Inferior parietal cortex (tissue), 1 donor: ENCODE measurements at regions not wholly inside any gene's neighbourhood (a gene's known extent, or its start where the extent isn't known, plus 50 kb on each side); places are given as distances from the start of the nearest gene placed in this dataset.

Source experiments
- DNase-seq: peaks from one replicate; pipeline ENCODE4 v3.0.0-alpha.2; 2016; ENCODE audit errors: extremely low spot score

DNA sequence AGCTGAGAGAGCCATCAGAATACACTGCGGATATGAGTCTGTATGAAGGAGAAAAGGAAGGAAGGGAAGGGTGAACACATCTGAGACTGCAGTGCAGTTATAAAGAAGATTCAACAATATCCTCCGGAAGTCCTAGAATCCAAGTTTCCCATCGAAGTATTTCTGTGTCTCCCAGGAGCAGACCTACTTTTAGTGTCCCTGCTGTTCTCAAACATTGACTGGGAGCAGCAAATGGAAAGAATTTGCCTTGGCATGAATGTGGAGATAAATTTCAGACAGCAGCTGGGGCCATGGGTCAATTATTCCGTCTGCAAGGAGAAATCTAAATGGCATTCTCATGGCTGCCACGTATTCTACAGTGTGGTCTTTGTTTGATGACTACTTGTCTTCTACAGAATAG lies 478.1 kb upstream of the SMC2 start:
- DNase-seq: peak; percentile 2

DNA sequence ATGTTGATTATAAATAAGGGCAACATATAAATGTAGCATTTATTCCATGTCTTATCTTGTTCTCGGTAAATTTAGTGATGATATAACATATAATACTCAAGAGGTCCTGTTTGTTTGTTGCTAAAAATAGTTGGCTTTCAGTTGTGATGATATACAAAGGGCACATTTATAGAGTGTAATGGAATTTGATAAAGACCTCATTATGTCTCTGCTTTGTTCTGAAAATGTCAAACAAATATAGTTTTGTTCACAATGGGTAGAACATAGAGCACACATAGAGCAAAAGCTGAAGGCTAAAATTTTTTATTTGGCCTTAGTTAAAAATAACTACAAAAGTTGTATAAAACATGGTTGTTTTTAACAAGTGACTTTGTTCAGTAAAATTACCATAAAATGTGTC lies 477.1 kb upstream of the SMC2 start:
- peak; percentile 55 for DNase-seq

DNA sequence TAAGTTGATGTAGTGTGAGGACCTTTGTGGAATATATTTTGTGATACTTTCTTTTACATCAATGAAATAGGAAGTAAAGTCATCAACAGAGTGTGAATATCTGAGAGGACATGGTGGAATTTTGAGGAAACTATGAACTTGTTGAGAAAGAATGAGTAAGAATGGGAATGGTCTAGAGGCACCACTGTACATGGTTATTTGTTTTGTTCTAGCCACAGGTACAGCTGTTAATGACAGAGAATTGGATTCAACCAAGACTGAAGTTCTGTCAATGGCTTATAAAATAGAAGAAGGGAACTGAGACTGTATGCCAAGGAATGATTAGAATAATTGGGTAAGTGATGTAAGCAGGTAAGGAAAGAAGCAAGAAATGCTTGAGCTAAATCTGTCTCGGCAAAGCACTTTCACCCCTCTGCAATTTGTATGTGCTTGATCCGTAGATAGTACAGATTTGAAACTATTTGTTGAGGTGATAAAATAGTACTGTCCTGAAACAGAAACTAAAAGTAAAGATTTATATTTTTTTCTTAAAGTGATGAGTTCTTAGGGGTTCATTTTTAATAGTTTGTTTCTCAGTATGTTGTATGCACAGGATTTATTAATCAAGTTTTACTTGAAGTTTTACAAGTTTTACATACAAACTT lies 468.8 kb upstream of the SMC2 start:
- DNase-seq: no peak

DNA sequence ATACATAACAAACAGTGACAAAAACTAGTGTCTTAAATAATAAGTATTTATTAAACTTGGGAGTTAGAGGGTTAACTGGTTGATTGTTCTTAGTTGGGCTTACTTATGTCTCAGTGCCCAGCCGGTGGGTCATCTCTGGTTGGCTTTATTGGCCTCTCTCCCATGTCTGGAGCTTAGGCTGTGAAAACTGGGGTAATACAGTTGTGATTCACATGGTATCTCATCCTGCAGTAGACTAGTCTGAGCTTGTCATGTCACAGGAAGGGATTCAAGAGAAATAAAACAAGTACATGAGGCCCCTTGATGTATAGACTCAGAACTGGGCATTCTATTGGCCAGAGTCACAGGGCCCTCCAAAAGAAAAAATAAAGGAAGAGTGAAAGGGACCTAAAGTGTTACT lies 466.4 kb upstream of the SMC2 start:
- DNase-seq: no peak

DNA sequence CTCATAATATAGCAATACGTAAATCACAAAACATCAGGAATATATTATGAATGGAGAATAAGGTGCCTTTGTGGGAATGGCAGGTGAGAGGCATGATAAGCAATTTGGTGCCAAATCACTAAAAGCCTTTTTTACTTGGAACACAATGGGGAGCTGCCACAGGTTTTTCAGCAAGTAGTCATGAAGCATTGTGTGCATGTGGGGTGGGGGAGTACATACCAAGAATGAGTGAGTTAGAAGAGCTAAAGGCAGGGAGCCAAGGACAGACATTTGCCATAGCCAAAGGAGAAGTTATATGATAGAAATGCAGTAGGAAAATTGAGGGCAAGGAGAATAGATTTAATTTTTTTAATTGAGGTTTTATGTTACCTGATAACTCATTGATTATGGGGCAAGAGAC lies 445.0 kb upstream of the SMC2 start:
- DNase-seq: no peak

DNA sequence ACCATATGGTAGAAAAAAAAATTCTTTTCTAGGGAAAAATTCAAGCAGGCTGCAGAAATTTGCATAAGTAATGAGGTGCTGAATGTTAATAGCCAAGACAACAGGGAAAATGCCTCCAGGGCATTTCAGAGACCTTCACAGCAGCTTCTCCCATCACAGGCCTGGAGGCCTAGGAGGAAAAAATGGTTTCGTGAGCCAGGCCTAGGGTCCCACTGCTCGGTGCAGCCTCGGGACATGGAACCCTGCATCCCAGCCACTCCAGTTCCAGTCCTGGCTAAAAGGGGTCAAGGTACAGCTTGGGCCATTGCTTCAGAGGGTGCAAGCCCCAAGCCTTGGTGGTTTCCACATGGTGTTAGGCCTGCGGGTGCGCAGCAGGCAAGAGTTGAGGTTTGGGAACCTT lies 436.0 kb upstream of the SMC2 start:
- no peak for DNase-seq

DNA sequence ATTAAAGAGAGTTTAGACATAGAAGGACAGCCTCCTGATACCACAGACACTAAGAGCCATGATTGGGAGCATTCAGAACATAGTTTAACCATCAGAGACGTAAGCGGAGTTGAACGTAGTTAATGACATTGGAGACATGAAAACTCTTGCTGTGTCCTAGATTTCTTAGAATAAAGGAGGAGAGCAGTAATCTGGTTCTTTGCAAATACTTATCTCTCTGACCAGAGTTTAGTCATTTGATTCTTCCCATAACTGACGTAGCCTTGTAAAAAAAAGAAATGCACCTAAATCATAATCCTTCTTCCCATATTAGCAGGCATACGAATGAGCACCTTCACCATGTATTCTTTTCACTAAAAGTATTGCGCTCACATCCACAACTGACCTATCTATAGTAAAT lies 433.3 kb upstream of the SMC2 start:
- DNase-seq: no peak

DNA sequence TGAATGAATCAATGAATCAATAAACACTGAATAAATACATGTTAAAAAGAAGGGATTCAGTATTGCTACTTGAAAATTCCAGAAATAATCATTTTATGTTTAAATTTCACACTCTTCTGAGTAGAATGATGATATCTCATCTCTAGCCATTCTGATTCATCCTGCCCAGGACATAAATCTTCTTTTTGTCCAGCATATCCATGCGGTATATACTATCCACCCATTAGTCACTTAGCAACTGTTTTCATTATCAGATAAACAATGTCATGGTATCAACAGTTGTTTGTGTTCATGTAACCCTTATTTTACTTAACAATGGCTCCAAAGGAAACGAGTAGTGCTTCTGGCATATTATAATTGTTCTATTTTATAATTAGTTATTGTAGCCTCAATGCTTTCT lies 432.4 kb upstream of the SMC2 start:
- no peak for DNase-seq

DNA sequence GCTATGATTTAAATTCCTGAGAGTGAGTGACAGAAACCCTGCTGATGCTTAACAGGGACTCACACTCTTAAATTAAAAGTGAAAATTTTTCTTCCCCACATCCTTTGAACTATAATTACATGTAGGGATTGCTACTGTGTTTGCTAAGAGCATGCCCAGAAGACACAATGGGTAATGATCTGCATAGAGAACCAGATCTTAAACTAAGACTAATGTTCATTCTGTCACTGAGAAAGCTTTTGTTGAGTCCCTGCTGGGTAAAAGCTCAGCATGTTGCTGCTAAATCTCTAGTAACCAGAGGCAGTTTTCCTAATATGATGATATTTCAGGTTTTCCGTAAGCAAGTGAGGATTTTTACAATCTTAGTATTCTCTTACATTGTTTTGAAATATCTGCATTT lies 424.8 kb upstream of the SMC2 start:
- DNase-seq: no peak

DNA sequence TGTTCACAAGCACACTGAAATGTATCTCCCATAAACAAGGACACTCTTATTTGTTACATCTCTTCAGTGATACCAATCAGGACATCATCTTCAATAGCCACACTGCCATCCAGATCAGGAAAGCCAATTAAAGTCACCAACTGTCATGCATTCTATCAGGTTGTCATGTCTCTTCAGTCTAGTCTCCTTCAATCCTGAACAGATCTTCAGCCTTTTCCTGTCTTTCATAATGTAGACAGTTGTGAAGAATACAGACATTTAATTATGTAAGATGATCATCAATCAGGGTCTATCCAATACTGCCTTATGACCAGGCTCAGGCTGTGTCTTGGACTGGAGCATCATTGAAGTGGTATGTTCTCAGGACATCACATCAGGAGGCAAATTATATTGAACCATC lies 419.8 kb upstream of the SMC2 start:
- no peak for DNase-seq

DNA sequence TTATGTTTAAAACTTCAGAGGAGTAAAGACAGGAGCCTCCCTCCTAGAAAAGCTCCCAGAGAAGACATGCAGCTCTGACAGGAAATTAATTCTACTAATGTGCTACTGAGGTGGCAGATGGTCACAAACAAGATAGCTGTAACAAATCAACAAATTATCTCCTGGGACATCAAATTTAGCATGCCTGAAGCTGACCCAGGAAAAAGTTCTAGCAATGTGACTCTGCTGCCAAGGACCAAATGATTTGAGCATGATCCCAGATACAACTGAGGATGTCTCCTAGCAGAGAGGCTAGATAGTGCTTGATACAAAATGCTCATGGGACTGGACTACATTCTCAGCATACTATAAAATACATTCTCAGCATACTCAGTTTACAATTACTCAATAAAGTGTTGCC lies 413.5 kb upstream of the SMC2 start:
- no peak for DNase-seq

DNA sequence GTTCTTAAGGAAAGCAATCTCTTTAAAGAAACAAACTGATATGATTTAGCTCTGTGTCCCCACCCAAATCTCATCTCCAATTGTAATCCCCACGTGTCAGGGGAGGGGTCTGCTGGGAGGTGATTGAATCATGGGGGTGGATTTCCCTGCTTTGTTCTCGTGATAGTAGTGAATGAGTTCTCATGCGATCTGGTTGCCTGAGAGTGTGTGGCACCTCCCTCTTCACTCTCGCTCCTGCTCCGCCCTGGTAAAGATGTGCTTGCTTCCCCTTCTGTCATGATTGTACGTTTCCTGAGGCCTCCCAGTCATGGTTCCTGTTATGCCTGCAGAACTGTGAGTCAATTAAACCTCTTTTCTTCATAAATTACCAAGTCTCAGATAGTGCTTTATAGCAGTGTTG lies 412.7 kb upstream of the SMC2 start:
- no peak for DNase-seq

DNA sequence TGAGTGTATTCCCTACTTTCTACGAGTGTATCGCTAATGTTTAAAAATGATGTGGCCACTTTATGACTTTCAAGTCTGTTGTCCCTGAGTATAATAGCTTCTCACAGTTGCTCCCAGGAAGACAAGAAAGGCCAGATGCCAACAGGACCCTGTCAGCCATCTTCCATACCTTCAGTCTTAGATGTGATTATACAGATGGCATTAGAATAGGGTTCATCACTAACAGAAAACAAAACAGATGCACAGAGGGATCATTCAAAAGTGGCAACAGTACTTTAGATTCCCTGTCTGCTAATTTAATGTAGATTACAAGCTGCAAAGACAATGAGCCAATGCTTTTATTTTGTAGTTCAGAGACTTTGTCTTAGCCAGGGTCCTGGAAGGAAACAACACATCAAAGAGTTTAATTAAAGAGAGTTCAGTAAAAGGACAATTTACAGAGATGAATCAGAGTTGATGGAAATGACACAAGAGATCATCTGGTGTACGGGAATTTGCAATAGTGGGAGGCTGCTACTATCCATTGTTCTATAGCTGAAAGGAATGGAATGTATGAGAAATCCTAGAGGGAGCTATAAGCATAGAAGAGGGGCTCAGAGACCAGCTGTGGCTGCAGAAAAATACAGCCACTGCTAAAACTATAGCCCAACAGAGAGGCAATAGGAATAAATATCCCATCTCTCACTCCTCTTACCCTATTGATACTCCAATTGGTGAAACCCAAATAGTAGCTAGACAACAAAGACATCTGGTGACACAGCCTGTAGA lies 393.7 kb upstream of the SMC2 start:
- no peak for DNase-seq

DNA sequence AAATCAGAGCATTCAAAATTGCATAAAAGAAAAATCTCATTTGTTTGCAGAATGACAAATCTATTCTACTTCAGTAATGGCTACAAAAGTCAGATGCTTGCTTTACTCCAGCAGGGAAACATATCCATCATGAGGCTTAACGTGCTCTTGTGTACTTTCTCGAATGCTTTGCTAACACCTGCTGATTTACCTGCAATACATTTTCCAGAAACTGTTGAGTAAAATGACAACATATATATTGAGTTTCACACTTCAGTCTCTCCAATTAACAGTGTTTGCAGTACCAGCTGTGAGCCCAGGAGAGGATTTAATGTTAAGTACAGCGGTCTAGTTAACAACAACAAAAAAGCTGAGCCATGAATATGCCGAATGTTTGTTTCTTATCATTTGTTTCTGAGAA lies 391.5 kb upstream of the SMC2 start:
- no peak for DNase-seq

DNA sequence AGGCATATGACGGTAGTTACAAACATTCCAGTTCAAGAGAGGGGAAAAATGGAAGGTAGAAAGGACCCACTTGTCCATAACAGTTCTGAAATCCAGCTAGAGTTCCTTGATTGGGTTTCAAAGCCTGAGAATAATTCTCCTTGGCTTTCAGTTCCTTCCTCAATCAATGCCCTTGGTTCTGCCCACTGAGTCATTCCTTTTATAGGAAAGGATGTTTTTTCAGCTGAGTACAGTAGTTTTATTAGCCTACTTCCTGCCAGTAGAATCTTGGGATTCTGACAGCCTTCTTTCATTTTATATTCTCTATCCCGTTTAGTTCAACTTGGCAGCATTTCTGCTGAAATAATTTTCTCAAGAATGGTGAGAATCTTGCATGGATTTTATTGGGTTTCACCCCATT lies 386.9 kb upstream of the SMC2 start:
- no peak for DNase-seq

DNA sequence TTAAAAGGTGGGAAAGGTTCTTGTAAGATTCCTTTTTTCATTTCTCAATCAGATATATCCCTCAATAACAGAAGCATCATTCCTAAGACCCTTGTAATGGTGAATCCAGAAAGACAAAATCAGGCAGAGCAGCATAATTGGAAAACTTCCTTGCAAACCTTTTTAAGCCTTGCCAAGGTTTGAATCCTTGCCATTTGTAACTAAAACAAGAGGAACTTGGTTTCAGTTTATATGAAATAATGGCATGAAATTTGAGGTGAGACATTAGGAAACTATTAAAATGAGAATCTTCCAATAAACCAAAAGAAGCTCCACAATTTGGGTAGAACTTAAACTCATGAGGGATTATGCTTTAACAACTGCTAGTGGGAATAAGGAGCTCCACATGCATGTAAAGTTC lies 384.7 kb upstream of the SMC2 start:
- no peak for DNase-seq

DNA sequence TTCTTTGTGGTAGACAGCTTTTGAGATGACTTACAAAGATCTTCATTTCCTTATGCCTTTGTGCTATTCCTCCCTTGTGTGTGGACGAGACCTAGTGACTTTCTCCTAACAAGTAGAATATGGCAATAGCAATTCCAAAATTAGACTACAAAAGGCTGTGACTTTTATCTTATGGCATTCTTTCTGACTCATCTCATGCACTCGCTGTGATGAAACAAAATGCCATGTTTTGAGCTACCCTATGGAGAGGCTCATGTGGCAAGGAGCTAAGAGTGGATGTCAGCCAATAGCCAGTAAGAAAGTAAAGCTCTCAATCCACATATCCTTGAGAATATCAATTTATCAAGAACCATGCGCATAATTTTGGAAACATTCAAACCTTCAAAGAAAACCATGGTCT lies 380.5 kb upstream of the SMC2 start:
- no peak for DNase-seq

DNA sequence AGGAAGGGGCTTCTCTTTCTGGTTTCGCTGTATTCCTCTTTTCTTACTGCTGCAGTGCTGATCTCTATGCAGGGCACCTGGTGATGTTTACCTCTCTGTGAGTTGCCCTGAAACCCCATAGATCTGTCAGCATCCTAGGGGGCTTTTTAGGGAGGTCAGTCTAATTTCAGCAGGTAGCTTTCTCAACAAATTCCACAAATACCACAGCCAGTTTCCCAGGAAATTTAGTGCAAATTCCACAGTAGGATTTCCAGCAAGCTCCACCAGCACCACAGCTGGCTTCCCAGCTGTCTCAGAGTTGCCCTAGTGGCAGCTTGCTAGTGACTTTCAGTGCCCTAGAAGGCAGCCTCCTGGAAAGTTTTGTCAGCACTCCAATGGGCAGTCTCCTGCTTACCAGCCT lies 379.1 kb upstream of the SMC2 start:
- DNase-seq: no peak

DNA sequence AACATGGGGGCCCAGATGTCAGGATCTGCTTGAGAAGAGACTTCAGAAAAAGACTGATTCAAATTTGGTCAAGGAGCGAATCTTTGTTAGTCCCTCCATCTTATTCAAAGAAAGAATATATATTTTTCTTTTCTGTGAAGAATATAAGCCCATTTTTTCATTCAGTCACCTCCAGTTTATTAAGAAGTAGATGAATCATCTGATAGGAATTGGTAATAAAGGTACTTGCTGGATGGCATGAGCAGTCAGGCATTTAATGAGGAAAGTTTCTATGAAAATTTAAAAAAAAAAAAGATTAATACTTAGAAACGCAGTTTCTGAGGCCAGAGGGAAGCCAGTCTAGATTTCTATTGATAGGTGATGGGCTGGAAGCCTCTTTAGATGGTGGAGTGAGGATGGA lies 373.1 kb upstream of the SMC2 start:
- DNase-seq: no peak

DNA sequence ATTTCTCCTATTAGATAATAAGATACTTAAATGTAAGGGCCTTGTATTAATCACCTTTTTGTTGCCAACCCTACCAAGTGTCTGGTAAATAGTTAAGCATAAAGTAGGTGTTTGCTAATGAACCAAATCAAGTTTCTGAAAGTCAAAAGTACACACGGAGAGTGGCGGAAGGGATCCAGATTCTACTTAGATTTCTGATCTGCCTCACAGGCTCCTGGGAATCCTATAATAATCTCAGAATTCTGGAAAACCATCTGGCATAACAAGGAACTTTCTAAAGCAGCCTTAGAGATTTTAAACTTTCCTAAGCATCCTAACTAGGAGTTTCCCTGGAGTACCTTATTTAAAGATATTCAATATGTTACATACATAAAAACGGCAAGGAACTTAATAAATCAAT lies 363.2 kb upstream of the SMC2 start:
- no peak for DNase-seq

DNA sequence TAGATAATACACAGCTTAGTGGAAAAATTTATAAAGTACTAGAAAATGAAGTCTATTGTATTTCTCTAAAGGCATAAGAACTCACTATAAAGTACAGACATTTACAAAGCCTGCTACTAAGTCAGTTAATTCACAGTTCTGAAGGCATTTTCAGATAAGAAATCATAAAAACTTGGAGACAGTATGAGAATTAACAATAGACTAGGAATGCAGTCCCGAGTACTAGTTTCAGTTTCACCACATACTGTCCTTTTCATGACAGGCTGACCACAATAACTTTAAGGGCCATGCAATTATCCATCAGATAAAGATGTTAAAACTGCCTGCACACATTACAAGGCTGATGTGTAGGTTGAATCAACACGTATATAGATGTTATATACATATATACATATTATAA lies 362.6 kb upstream of the SMC2 start:
- no peak for DNase-seq

DNA sequence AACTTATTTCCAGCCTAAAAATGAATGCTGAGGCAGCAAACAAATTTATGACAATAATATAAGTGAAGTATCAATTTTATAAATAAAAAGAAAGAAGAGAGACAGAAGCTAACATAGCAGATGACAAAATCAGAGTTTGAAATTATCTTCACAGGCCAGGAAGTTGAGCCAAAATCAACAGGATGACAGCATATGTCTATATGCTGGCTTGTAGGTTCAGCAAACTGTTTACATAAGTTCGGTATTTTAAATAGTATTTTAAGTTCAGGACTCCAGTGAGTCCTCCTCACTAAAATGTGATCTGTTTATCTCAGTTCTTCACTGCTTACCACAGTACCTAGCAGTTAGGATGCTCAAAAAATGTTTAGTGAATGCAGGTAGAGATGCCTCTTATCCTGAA lies 359.6 kb upstream of the SMC2 start:
- DNase-seq: no peak

DNA sequence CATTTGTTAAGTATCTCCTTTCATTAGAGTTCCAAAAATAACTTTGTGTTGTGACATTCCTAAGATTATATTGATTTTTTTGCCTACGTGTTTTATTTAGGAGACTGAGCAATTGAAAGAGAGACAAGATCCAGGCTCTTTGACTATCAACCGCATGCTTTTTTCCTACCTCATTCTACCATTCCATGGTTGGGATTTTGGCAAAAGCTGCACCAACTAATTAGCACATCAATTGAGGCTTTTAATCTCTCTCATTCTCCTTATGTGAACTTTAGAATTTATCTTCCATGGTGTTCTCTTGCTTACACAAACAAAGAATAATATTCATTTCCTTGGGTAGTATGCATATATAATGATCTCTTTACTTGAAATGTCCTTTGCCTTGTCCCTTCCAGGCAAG lies 338.7 kb upstream of the SMC2 start:
- DNase-seq: no peak

DNA sequence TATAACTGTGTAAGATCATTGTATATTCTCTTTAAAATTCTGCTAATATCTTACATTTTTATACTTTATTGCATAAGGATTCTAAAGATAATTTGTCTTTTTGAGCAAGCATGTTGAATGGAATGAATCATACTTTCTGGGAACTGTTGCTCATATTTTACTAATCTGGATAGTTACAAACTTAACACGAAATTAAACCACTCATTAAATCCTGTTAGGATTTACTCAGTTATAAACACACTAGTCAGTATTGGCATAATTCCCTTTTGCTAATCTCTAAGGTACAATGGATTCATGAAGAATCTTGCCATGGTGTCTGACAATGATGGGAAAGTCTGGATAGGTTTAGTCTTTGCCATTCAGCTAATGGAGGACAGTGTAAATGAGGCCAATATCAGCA lies 338.1 kb upstream of the SMC2 start:
- DNase-seq: no peak
